NCI-H2081 treated with DMSO at 0.1 percent for 48 hours (cell line): ENCODE measurements at regions not wholly inside any gene's neighbourhood (a gene's known extent, or its start where the extent isn't known, plus 50 kb on each side); places are given as distances from the start of the nearest gene placed in this dataset.
"Not testable (repeated sequence)": the region's sequence is repeated elsewhere in the genome, so short reads cannot be mapped to it uniquely, and the experiment has no call there.

Experiments used
- DNase-seq: peaks from one replicate; lab custom pipeline; 2025; lab: John Stamatoyannopoulos, UW

GRCh38 chr18:60319129-60319528 lies 53.4 kb downstream of the MC4R start:
- no peak for DNase-seq

- DNase-seq = no peak
Measured at GRCh38 chr18:60311676-60312360, 60.8 kb downstream of the MC4R start.

DNA sequence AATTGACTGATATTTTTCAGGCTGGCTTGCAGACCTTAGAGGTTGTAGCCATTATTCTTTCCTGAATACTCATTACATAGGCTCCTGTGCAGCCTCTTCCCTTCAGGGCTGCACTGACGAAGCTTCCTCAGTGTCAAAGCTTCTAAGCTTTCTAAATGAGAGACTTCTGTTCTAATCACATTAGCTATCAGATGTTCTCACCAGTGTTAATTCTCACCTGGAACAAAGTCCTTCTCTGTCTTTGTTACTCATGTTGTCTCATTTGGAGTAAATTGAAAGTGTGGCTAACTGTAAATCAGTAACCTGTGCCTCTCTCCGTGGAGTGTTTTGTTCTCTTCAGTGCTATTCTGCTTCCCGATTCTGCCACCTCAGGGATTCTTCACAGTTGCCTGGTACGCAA lies 76.9 kb downstream of the MC4R start:
- DNase-seq = no peak

DNA sequence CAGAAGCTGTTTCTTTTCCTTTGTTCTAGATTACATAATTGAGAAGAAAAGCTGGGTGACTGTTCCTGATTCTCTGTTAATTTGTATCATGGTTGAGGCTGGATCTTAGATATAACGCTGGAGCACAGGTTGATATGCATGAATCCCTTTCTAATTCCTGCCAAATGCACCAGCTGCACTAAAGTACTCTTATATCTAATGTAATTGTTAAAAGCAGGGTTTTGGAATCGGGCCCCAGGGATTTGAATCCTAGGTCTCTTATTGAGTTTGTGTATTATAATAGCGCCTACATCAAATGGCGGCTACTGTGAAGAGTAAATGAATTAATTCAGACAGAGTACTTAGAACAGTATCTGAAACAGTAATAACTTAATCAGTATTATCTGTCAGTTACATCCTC lies 80.4 kb downstream of the MC4R start:
- no peak for DNase-seq

- no peak for DNase-seq
Measured at GRCh38 chr18:60279391-60279790, 93.2 kb downstream of the MC4R start.

GRCh38 chr18:60277855-60278480 lies 94.6 kb downstream of the MC4R start:
- DNase-seq = no peak

DNA sequence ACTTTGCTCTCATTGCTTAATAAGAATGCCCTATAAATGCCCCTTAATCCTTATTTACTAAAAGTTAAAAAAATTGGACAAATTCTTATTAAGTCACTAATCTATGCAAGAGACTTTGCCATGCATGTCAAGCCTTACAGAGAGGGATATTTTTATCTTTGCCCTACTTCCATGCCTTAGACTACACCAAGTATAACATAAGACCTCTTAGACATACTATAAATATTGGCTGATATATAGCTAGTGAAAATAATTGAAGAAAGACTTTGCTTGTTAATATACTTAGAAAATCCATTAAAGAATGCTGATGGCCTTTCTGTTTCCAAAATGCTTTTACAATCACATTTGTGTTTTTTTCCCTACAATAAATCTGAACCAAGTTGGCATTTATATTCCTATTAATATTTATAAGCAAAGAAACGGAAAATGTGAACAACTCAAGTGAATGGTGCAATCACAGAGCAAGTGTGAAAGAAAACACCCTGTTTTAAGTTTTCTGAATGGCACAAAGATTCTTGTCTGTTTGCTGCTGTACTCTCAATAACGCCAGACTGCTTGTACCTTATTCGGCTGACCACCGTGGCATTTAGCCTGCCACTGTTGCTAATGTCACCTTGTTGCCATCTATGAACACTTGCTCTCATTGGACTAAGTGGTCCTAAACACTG lies 105.0 kb downstream of the MC4R start:
- no peak for DNase-seq

GRCh38 chr18:60266558-60266957 lies 106.0 kb downstream of the MC4R start:
- DNase-seq = no peak

DNA sequence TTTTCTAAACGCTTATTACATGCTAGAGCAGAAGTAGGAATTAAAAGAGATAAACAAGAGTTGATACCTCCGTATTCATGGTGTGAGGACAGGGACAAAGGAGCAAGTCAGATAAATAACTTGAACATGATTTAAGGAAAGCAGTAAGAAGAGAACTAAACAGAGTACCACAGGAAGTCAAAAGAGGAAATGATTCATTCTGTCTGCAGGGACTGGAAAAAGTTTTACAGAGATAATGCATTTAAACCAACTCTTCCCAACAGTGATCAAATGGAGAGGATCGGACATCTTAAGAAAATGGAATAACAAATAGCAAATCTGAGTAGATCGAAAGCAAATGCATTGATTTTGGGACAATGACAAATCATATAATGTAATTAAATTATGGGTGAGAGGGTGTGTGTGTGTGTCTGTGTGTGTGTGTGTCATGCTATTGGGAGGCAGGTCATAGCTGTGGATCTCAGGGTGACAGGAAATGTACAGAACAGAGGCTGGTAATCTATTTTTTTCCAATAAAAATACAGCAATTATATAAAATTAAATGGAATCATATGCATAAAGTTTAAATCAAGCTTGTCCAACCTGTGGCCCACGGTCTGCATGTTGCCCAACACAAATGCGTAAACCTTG lies 113.4 kb downstream of the MC4R start:
- DNase-seq = no peak

GRCh38 chr18:60249388-60249787 lies 123.2 kb downstream of the MC4R start:
- DNase-seq = no peak

DNA sequence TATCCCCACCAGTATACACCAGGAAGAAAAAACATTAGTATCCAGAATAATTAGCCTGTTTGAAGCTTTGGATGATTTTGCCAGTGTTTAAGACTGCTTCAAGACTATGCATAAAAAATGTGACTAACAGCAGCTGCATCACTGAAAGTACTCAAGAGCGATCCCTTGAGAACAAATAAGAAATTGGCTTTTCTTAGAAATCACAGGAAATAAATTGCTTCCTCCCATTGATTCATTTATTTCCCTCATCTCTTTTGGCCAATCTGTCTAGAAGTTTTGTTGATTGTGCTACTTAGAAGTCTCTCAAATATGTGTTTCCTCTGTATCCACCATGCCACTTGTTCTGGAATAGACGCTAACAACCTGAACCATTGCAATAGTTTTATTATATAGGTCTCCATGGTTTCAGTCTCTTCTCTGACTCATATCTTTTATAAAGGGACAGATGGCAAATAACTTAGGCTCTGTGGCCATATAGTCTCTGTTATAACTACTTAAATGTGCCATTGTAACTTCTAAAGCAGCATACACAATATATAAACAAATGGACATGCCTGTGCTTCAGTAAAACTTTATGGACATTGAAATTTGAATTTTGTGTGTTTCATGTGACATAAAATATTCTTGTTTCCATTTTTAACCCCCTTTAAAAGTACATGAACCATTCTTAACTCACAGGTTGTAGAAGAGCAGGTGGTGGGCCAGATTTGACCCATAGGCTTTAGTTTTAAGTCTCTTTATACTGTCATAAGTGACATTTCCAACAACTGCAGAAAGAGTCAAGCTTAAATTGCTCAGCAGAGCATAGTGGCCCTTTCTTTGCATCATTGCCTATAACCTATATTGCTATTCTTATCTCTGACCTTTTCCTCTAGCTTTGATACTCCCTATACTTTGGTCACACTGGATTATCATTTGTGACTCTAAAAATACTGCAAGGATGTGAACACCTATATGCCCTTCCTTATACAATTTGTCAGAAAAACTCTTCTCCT lies 123.9 kb downstream of the MC4R start:
- no peak for DNase-seq

GRCh38 chr18:60247103-60247502 lies 125.5 kb downstream of the MC4R start:
- no peak for DNase-seq

DNA sequence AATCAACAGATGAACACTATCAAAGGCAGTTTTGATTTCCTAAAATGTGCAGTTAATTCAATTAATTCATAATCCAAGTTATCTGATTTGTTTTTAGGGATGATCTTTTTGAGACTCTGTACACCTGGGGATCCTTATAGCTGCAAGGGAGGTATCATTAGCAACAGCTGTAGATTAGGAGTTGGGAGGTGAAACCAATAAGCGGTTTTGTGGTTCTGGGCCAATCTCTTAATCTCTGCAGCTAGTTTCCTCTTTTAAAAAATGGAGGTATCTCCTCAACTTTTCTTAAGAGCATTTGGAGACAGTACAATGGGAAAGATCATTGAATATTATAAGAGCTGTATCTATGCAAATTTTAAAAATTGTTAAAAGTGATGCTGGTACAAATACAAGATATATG lies 126.0 kb downstream of the MC4R start:
- no peak for DNase-seq

DNA sequence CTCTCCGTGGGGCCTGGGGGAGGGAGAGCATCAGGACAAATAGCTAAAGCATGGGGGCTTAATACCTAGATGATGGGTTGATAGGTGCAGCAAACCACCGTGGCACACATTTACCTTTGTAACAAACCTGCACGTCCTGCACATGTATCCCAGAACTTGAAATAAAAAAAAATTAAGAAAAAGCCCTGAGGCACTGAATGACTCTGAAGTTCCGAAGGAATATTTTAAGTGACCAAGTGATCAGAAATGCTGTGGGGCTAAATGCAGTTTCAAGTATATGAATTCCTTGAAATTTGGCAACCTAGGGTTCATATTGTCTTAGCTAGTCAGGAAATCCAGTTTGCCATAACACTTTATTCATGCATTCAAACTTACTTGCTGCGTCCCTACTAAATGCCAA lies 127.5 kb downstream of the MC4R start:
- no peak for DNase-seq

- not testable (repeated sequence) for DNase-seq
Measured at GRCh38 chr18:60239024-60239710, 133.4 kb downstream of the MC4R start.

GRCh38 chr18:60235164-60235563 lies 137.4 kb downstream of the MC4R start:
- no peak for DNase-seq

GRCh38 chr18:60232541-60232940 lies 140.0 kb downstream of the MC4R start:
- no peak for DNase-seq

GRCh38 chr18:60228609-60229595 lies 143.7 kb downstream of the MC4R start:
- DNase-seq = no peak

DNA sequence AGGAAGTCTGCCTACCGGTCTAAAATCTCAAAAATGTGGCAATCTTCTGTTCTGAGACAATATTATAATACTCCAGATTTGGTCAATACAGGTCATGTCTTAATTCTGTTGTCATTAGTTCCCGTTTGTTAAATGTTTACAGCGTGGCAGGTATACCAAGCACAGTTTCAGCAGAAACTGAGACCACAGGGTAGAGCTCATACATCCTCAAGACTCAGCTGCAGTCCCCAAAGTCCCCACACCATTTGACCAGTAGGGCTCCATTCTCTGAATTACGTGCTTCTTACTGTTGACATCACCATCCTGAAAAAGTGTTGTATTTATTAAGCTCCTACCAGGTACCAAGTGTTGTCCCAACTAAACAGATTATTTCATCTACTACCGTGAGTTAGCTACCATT lies 157.1 kb downstream of the MC4R start:
- no peak for DNase-seq

DNA sequence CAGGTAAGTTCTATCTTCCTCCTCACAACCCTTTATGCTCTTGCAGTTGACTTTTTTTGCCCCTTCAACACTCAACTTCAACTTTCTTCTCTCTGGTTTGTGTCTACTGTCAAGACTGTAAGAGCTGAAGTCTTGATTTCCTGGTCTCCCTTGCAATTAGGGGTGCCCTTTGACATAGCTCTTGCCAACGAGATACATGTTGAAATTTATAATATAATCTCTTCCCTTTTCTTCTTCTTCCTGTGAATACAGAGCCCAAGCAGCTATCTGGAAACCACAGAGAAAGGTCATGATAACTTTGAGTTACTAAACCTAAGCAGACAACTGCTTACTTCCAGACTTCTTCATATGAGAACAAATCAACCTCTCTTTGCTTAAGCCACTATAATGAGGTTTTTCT lies 163.5 kb downstream of the MC4R start:
- no peak for DNase-seq
